HepG2 (cell line): ENCODE measurements at regions not wholly inside any gene's neighbourhood (a gene's known extent, or its start where the extent isn't known, plus 50 kb on each side); places are given as distances from the start of the nearest gene placed in this dataset.
A peak's percentile ranks its signal among the peaks of the same experiment; 100 is the strongest.

Experiments used
- ATF7-NPFF ChIP-seq: sonication (generic); formaldehyde crosslinking; IDR thresholded peaks from 2 replicates; pipeline ENCODE4 v1.8.1; 2023; ENCODE audit warnings: mild to moderate bottlenecking, low read depth, missing genetic modification reagents, moderate library complexity
- BHLHE40 ChIP-seq: IDR thresholded peaks from 2 replicates; pipeline ENCODE4 v1.6.1; 2011; ENCODE audit warnings: low read length, improper control_type of control experiment
- EP300 ChIP-seq, 3 experiments: sonication (generic) in 1 of 3; formaldehyde crosslinking in 1 of 3; IDR thresholded peaks; 2 replicates each; pipeline versions ENCODE4 v1.5.1 to v1.6.1; 2011 to 2020; ENCODE audit warnings: low read depth in 2 of 3, low read length in 2 of 3, borderline replicate concordance in 1 of 3, improper control_type of control experiment in 1 of 3, mild to moderate bottlenecking in 1 of 3, missing genetic modification reagents in 1 of 3, moderate library complexity in 1 of 3
- ESRRA ChIP-seq: sonication (generic); formaldehyde crosslinking; IDR thresholded peaks from 2 replicates; pipeline ENCODE4 v1.5.1; 2020; ENCODE audit warnings: mild to moderate bottlenecking, low read depth, missing genetic modification reagents
- FOSL1 ChIP-seq: sonication (generic); formaldehyde crosslinking; IDR thresholded peaks from 2 replicates; pipeline ENCODE4 v1.9.0; 2021; ENCODE audit warnings: missing genetic modification reagents, borderline replicate concordance
- HDAC1 ChIP-seq: sonication (generic); formaldehyde crosslinking; IDR thresholded peaks from 2 replicates; pipeline ENCODE4 v1.5.1; 2020; ENCODE audit warnings: mild to moderate bottlenecking, missing genetic modification reagents
- HDAC2 ChIP-seq: sonication (generic); formaldehyde crosslinking; IDR thresholded peaks from 2 replicates; pipeline ENCODE4 v1.4.0; 2020; ENCODE audit warnings: missing genetic modification reagents
- HDAC6 ChIP-seq: fragments of 200-600 bp; sonication (generic); IDR thresholded peaks from 2 replicates; pipeline ENCODE4 v1.7.0; 2017; ENCODE audit warnings: mild to moderate bottlenecking, antibody characterized with exemption, low read length, low read depth
- KLF6 ChIP-seq: IDR thresholded peaks from 2 replicates; pipeline ENCODE4 v1.8.0; 2016; ENCODE audit warnings: missing biosample characterization, missing genetic modification reagents
- MED1 ChIP-seq: sonication (generic); formaldehyde crosslinking; IDR thresholded peaks from 2 replicates; pipeline ENCODE4 v1.4.0; 2020; ENCODE audit warnings: missing genetic modification reagents
- NCOA1 ChIP-seq: sonication (generic); formaldehyde crosslinking; IDR thresholded peaks from 2 replicates; pipeline ENCODE4 v1.9.0; 2021; ENCODE audit warnings: missing genetic modification reagents
- THYN1 ChIP-seq: sonication (generic); formaldehyde crosslinking; IDR thresholded peaks from 2 replicates; pipeline ENCODE4 v1.8.1; 2023; ENCODE audit warnings: low read depth, mild to moderate bottlenecking, moderate library complexity, missing genetic modification reagents, borderline replicate concordance
- U2AF2 ChIP-seq: fragments of 200-400 bp; formaldehyde crosslinking; IDR thresholded peaks from 2 replicates; pipeline ENCODE4 v1.6.1; 2017; ENCODE audit warnings: low read depth, mild to moderate bottlenecking, low read length
- ZNF205 ChIP-seq: IDR thresholded peaks from 2 replicates; pipeline ENCODE4 v1.6.1; 2018; ENCODE audit warnings: missing biosample characterization, missing genetic modification reagents
- ZNF687 ChIP-seq: sonication (generic); formaldehyde crosslinking; IDR thresholded peaks from 2 replicates; pipeline ENCODE4 v1.5.1; 2020; ENCODE audit warnings: mild to moderate bottlenecking, missing genetic modification reagents, moderate library complexity
- ZSCAN25 ChIP-seq: sonication (generic); formaldehyde crosslinking; IDR thresholded peaks from 2 replicates; pipeline ENCODE4 v1.8.0; 2022; ENCODE audit warnings: mild to moderate bottlenecking, missing genetic modification reagents
- ZSCAN5A ChIP-seq: sonication (generic); formaldehyde crosslinking; IDR thresholded peaks from 2 replicates; pipeline ENCODE4 v1.8.0; 2022; ENCODE audit warnings: mild to moderate bottlenecking, missing genetic modification reagents, borderline replicate concordance
- TF ChIP-seq, protein P1 (sequence below): sonication (generic); formaldehyde crosslinking; IDR thresholded peaks from 2 replicates; pipeline ENCODE4 v1.5.0; 2020; ENCODE audit warnings: missing genetic modification reagents
- TF ChIP-seq, protein P2 (sequence below): sonication (generic); formaldehyde crosslinking; IDR thresholded peaks from 2 replicates; pipeline ENCODE4 v1.9.0; 2021; ENCODE audit warnings: missing genetic modification reagents, borderline replicate concordance

GRCh38 chr14:53613404-53614253 is 343.0 kb downstream of the BMP4 start (continued):
- TF ChIP-seq HDAC1 (CRISPR knock-in tag) (peak; percentile 94), BHLHE40 (peak; percentile 62; the same call in 1 of the 2 replicates), FOSL1 (CRISPR knock-in tag) (peak; percentile 99), NCOA1 (CRISPR knock-in tag) (no peak), THYN1 (CRISPR knock-in tag) (no peak), EP300 (IDR thresholded peaks at IDR 0.05; ENCODE audit: low read depth in 2 of 2, low read length in 2 of 2) (peak; percentile 94 to 97), EP300 (CRISPR knock-in tag; IDR thresholded peaks at IDR 0.05; ENCODE audit: borderline replicate concordance) (peak; percentile 98), ZNF205 (CRISPR knock-in tag) (peak; percentile 84; the same call in 1 of the 2 replicates), U2AF2 (no peak), HDAC6 (no peak), HDAC2 (CRISPR knock-in tag) (peak; percentile 98), ATF7-NPFF (CRISPR knock-in tag) (0 out of 2 replicates have a peak, but pooled peaks have one; percentile 57), ZNF687 (CRISPR knock-in tag) (peak; percentile 66), ZSCAN25 (CRISPR knock-in tag) (peak; percentile 16; the same call in 1 of the 2 replicates), ZSCAN5A (CRISPR knock-in tag) (peak; percentile 67; the same call in 1 of the 2 replicates), ESRRA (peak; percentile 58; the same call in 1 of the 2 replicates), KLF6 (CRISPR knock-in tag) (peak; percentile 16; the same call in 1 of the 2 replicates), MED1 (peak; percentile 97)
- TF ChIP-seq, protein P1, sequence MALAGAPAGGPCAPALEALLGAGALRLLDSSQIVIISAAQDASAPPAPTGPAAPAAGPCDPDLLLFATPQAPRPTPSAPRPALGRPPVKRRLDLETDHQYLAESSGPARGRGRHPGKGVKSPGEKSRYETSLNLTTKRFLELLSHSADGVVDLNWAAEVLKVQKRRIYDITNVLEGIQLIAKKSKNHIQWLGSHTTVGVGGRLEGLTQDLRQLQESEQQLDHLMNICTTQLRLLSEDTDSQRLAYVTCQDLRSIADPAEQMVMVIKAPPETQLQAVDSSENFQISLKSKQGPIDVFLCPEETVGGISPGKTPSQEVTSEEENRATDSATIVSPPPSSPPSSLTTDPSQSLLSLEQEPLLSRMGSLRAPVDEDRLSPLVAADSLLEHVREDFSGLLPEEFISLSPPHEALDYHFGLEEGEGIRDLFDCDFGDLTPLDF (CRISPR knock-in tag): no peak
- TF ChIP-seq, protein P2, sequence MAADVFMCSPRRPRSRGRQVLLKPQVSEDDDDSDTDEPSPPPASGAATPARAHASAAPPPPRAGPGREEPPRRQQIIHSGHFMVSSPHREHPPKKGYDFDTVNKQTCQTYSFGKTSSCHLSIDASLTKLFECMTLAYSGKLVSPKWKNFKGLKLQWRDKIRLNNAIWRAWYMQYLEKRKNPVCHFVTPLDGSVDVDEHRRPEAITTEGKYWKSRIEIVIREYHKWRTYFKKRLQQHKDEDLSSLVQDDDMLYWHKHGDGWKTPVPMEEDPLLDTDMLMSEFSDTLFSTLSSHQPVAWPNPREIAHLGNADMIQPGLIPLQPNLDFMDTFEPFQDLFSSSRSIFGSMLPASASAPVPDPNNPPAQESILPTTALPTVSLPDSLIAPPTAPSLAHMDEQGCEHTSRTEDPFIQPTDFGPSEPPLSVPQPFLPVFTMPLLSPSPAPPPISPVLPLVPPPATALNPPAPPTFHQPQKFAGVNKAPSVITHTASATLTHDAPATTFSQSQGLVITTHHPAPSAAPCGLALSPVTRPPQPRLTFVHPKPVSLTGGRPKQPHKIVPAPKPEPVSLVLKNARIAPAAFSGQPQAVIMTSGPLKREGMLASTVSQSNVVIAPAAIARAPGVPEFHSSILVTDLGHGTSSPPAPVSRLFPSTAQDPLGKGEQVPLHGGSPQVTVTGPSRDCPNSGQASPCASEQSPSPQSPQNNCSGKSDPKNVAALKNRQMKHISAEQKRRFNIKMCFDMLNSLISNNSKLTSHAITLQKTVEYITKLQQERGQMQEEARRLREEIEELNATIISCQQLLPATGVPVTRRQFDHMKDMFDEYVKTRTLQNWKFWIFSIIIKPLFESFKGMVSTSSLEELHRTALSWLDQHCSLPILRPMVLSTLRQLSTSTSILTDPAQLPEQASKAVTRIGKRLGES: no peak
